ENCODE measurements at regions not wholly inside any gene's neighbourhood (a gene's known extent, or its start where the extent isn't known, plus 50 kb on each side); places are given as distances from the start of the nearest gene placed in this dataset.

- peak; percentile 90 for DNase-seq (ENCODE audit: low read depth, low spot score)
These were observed 62.7 kb upstream of the IPO9 start for GRCh38 chr1:201766131-201766866.

GRCh38 chr1:201767339-201767738 lies 61.6 kb upstream of the IPO9 start:
- no peak for DNase-seq (ENCODE audit: low read depth, low spot score)

GRCh38 chr1:201769072-201769471 lies 59.9 kb upstream of the IPO9 start:
- no peak for DNase-seq (ENCODE audit: low read depth, low spot score)

- peak; percentile 77 for DNase-seq (ENCODE audit: low read depth, low spot score)
These were observed 59.0 kb upstream of the IPO9 start for GRCh38 chr1:201769966-201770365.

GRCh38 chr1:201771466-201771865 lies 57.5 kb upstream of the IPO9 start:
- DNase-seq (ENCODE audit: low read depth, low spot score) = no peak

- no peak for DNase-seq (ENCODE audit: low read depth, low spot score)
These were observed 56.8 kb upstream of the IPO9 start for GRCh38 chr1:201772178-201772577.

- no peak for DNase-seq (ENCODE audit: low read depth, low spot score)
These were observed 55.2 kb upstream of the IPO9 start for GRCh38 chr1:201773764-201774163.

GRCh38 chr1:201774224-201774982 lies 54.6 kb upstream of the IPO9 start:
- DNase-seq (ENCODE audit: low read depth, low spot score) = no peak

GRCh38 chr1:201774983-201775344 lies 54.0 kb upstream of the IPO9 start:
- DNase-seq (ENCODE audit: low read depth, low spot score) = no peak

- no peak for DNase-seq (ENCODE audit: low read depth, low spot score)
These were observed 53.6 kb upstream of the IPO9 start for GRCh38 chr1:201775380-201775779.

- no peak for DNase-seq (ENCODE audit: low read depth, low spot score)
These were observed 50.5 kb upstream of the IPO9 start for GRCh38 chr1:201778279-201779065.

Measured in astrocyte of the hippocampus (primary cell).